Erythroblast (primary cell): ENCODE measurements at regions not wholly inside any gene's neighbourhood (a gene's known extent, or its start where the extent isn't known, plus 50 kb on each side); places are given as distances from the start of the nearest gene placed in this dataset.

ENCODE experiments used
- GATA1 ChIP-seq: IDR thresholded peaks from 2 replicates; pipeline ENCODE4 v1.6.1; 2011; ENCODE audit warnings: low read depth, mild to moderate bottlenecking, control low read depth, low read length, moderate library complexity
- POLR2A ChIP-seq: IDR thresholded peaks from 2 replicates; pipeline ENCODE4 v1.6.1; 2011; ENCODE audit warnings: mild to moderate bottlenecking, low read length

- no peak for TF ChIP-seq POLR2A
- TF ChIP-seq GATA1: no peak
These were observed 57.9 kb upstream of the MLN start for GRCh38 chr6:33861722-33862121.
